HCT116 (cell line): ENCODE measurements at regions not wholly inside any gene's neighbourhood (a gene's known extent, or its start where the extent isn't known, plus 50 kb on each side); places are given as distances from the start of the nearest gene placed in this dataset.

ENCODE experiments used
- ATAC-seq: fragments of 200-7000 bp; cut with Tn5 transposase; 2 replicates; pipeline ENCODE4 v1.9.1; 2020; ENCODE audit warnings: mild to moderate bottlenecking, moderate library complexity
- BruUV-seq: library from RNA; stranded (reverse); fragments of 400-500 nt; replicated peaks from 2 replicates; lab custom pipeline; 2021; lab: Mats Ljungman, UMichigan
- CTCF ChIA-PET: fragments of 300-600 bp; sonication (Branson Sonifier 250); formaldehyde crosslinking; loops from one replicate; lab custom pipeline; 2021; ENCODE audit warnings: antibody characterized with exemption; lab: Charles Lee
- POLR2A ChIA-PET: fragments of 300-600, 350-600 bp; sonication (Branson Sonifier 250); formaldehyde crosslinking; loops from one replicate; lab custom pipeline; 2021; ENCODE audit warnings: antibody characterized with exemption; lab: Charles Lee
- RAD21 ChIA-PET, 2 experiments: fragments of 300-600 bp; sonication (Branson Sonifier 250); formaldehyde crosslinking; loops; one replicate each; lab custom pipeline; 2023; ENCODE audit warnings: low total read pairs in 2 of 2; ENCODE audit not compliant: uncharacterized antibody in 2 of 2, unreplicated experiment in 2 of 2, low non-redundant PET in 1 of 2; lab: Charles Lee
- DNase-seq: peaks from one replicate; pipeline ENCODE4 v3.0.0-alpha.2; 2010; ENCODE audit warnings: low read depth, low spot score
- H2AFZ ChIP-seq: fragments of 200-600 bp; shearing (Covaris generic), sonication (generic); 2 replicates; pipeline ENCODE4 v1.6.1; 2017; ENCODE audit warnings: low read depth, mixed run types, mixed read lengths, antibody characterized with exemption, low read length; ENCODE audit not compliant: poor library complexity, severe bottlenecking
- H3K27ac ChIP-seq: 2 replicates; pipeline ENCODE4 v1.5.1; 2012; ENCODE audit warnings: low read depth, low read length
- H3K27me3 ChIP-seq: fragments of 200-600 bp; sonication (generic); 2 replicates; pipeline ENCODE4 v1.6.1; 2016; ENCODE audit warnings: mixed run types, low read length, mixed read lengths; ENCODE audit not compliant: insufficient read depth
- H3K36me3 ChIP-seq, 2 experiments: fragments of 200-500 bp in 1 of 2; fragments of 200-600 bp in 1 of 2; sonication (Bioruptor generic) in 1 of 2; sonication (generic) in 1 of 2; 2 replicates each; pipeline versions ENCODE4 v1.5.1 to v1.6.1; 2014 to 2016; ENCODE audit warnings: low read length in 2 of 2, inconsistent platforms in 1 of 2, mixed read lengths in 1 of 2, mixed run types in 1 of 2; ENCODE audit not compliant: insufficient read depth in 2 of 2, control insufficient read depth in 1 of 2
- H3K4me1 ChIP-seq, 2 experiments: fragments of 200-600 bp in 1 of 2; sonication (generic) in 1 of 2; 2 replicates each; pipeline versions ENCODE4 v1.5.1 to v1.6.1; 2012 to 2017; ENCODE audit warnings: low read length in 2 of 2, inconsistent platforms in 1 of 2, mild to moderate bottlenecking in 1 of 2, mixed read lengths in 1 of 2, mixed run types in 1 of 2, moderate library complexity in 1 of 2; ENCODE audit not compliant: insufficient read depth in 2 of 2, control insufficient read depth in 1 of 2
- H3K4me2 ChIP-seq: fragments of 200-600 bp; sonication (generic); 2 replicates; pipeline ENCODE4 v1.6.1; 2017; ENCODE audit warnings: mixed run types, low read length, mixed read lengths
- H3K4me3 ChIP-seq, 2 experiments: fragments of 200-600 bp in 1 of 2; sonication (generic) in 1 of 2; replicated peaks in 1 of 2; 2 replicates each; pipeline ENCODE4 v1.5.1; 2011 to 2016; ENCODE audit warnings: low read length in 2 of 2, control low read depth in 1 of 2, low read depth in 1 of 2, mild to moderate bottlenecking in 1 of 2, mixed read lengths in 1 of 2, mixed run types in 1 of 2
- H3K79me2 ChIP-seq: fragments of 200-600 bp; sonication (generic); 2 replicates; pipeline ENCODE4 v1.6.1; 2017; ENCODE audit warnings: mild to moderate bottlenecking, mixed run types, low read length, moderate library complexity, mixed read lengths; ENCODE audit not compliant: insufficient read depth
- H3K9ac ChIP-seq: fragments of 200-600 bp; sonication (generic); 2 replicates; pipeline ENCODE4 v1.6.1; 2016; ENCODE audit warnings: low read length, mixed read lengths
- H3K9me2 ChIP-seq: fragments of 200-600 bp; sonication (generic), shearing (Covaris generic); 2 replicates; pipeline ENCODE4 v1.6.1; 2017; ENCODE audit warnings: mixed run types, mild to moderate bottlenecking, moderate library complexity; ENCODE audit not compliant: insufficient read depth
- H3K9me3 ChIP-seq, 2 experiments: fragments of 200-500 bp in 1 of 2; fragments of 200-600 bp in 1 of 2; sonication (Bioruptor generic) in 1 of 2; sonication (generic) in 1 of 2; 2 replicates each; pipeline ENCODE4 v1.6.1; 2014 to 2017; ENCODE audit warnings: low read length in 2 of 2, mixed read lengths in 2 of 2, inconsistent platforms in 1 of 2, low read depth in 1 of 2, mild to moderate bottlenecking in 1 of 2, mixed run types in 1 of 2, moderate library complexity in 1 of 2; ENCODE audit not compliant: control insufficient read depth in 1 of 2, insufficient read depth in 1 of 2
- H4K20me1 ChIP-seq: fragments of 200-600 bp; sonication (generic), shearing (Covaris generic); 2 replicates; pipeline ENCODE4 v1.6.1; 2017; ENCODE audit warnings: mixed run types, mild to moderate bottlenecking, moderate library complexity; ENCODE audit not compliant: insufficient read depth
- CBX3 ChIP-seq: IDR thresholded peaks from 2 replicates; pipeline ENCODE4 v1.6.1; 2012; ENCODE audit warnings: low read depth
- ELF1 ChIP-seq: IDR thresholded peaks from 2 replicates; pipeline ENCODE4 v1.6.1; 2012; ENCODE audit warnings: low read depth, borderline replicate concordance
- EZH2 ChIP-seq: fragments of 200-600 bp; sonication (generic); IDR thresholded peaks from 2 replicates; pipeline ENCODE4 v1.6.1; 2017; ENCODE audit warnings: antibody characterized with exemption, mixed run types
- EZH2phosphoT487 ChIP-seq: fragments of 200-600 bp; IDR thresholded peaks from 2 replicates; pipeline ENCODE4 v1.6.1; 2018; ENCODE audit warnings: antibody characterized with exemption, borderline replicate concordance
- FOSL1 ChIP-seq: IDR thresholded peaks from 2 replicates; pipeline ENCODE4 v1.6.1; 2012; ENCODE audit warnings: low read depth
- MAX ChIP-seq: IDR thresholded peaks from 2 replicates; pipeline ENCODE4 v1.6.1; 2012
- RAD21 ChIP-seq: IDR thresholded peaks from 2 replicates; pipeline ENCODE4 v1.6.1; 2012; ENCODE audit warnings: low read depth, mild to moderate bottlenecking
- SIN3A ChIP-seq: IDR thresholded peaks from 2 replicates; pipeline ENCODE4 v1.6.1; 2012; ENCODE audit warnings: low read depth
- SRF ChIP-seq: IDR thresholded peaks from 2 replicates; pipeline ENCODE4 v1.6.1; 2012; ENCODE audit warnings: low read depth
- TCF7L2 ChIP-seq: IDR thresholded peaks from 2 replicates; pipeline ENCODE4 v1.7.0; 2011; ENCODE audit warnings: borderline replicate concordance, inconsistent platforms; ENCODE audit not compliant: insufficient read depth, insufficient read length; ENCODE audit errors: extremely low read depth
- ZBTB33 ChIP-seq: IDR thresholded peaks from 2 replicates; pipeline ENCODE4 v1.6.1; 2011; ENCODE audit warnings: mild to moderate bottlenecking, low read length, moderate library complexity; ENCODE audit not compliant: insufficient replicate concordance; ENCODE audit errors: extremely low read depth
- ZNF274 ChIP-seq: fragments of 200-500 bp; sonication (Bioruptor generic); IDR thresholded peaks from 2 replicates; pipeline ENCODE4 v1.6.1; 2014; ENCODE audit warnings: mild to moderate bottlenecking, low read depth, low read length, inconsistent platforms
- intact Hi-C: fragments of 100-400 bp; cut with micrococcal nuclease; formaldehyde crosslinking; loops from 2 replicates; pipeline ENCODE4 v1.10.0; 2022
- TF ChIP-seq, protein P1 (sequence below): IDR thresholded peaks from 2 replicates; pipeline ENCODE4 v1.6.1; 2012; ENCODE audit warnings: low read depth
- TF ChIP-seq, protein P2 (sequence below), 3 experiments: fragments of 200-600 bp in 1 of 3; sonication (generic) in 1 of 3; IDR thresholded peaks in 2 of 3; conservative IDR thresholded peaks in 1 of 3; 2 replicates each; pipeline ENCODE4 v1.5.1; 2012 to 2017; ENCODE audit warnings: low read depth in 2 of 3, low read length in 2 of 3, antibody characterized with exemption in 1 of 3, borderline replicate concordance in 1 of 3, control low read depth in 1 of 3, mild to moderate bottlenecking in 1 of 3, mixed read lengths in 1 of 3, mixed run types in 1 of 3, moderate library complexity in 1 of 3; ENCODE audit not compliant: insufficient read depth in 1 of 3

DNA sequence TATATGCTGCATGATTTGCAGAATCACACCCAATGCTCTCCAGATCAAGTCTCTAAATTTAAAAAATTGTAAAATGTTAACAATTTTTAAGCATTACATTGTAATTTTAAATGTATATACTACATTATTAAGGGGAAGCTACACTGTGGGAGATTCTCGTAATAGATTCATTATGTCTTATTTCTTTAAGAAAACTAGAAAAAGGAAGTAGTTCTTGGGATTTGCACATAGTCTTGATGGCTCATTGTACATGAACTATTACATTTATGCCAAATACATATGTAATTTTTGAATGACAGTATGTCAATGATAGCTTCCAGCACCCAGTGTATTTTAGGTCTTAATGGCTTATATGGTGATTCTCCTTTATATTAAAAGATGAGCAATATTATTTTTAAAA lies 250.3 kb downstream of the PTPRC start:
- H3K27ac ChIP-seq: no peak overlapping the region
- BruUV-seq: no TSS peak
- ChIA-PET RAD21 (no interaction called here), POLR2A (no interaction called here), CTCF (no interaction called here)
- no peaks in the 10 kb centered on the region for H3K9me2 ChIP-seq
- H4K20me1 ChIP-seq: no peaks in the 10 kb centered on the region
- H3K27me3 ChIP-seq: no peaks in the 10 kb centered on the region
- ATAC-seq: no peak
- no peak overlapping the region for H3K4me2 ChIP-seq
- DNase-seq: no peak
- TF ChIP-seq RAD21 (no peak), ZBTB33 (no peak), EZH2 (no peak), FOSL1 (no peak), ZNF274 (no peak), MAX (no peak), ELF1 (no peak), SIN3A (no peak), EZH2phosphoT487 (no peak), TCF7L2 (no peak), CBX3 (no peak), SRF (no peak)
- TF ChIP-seq, protein P1, sequence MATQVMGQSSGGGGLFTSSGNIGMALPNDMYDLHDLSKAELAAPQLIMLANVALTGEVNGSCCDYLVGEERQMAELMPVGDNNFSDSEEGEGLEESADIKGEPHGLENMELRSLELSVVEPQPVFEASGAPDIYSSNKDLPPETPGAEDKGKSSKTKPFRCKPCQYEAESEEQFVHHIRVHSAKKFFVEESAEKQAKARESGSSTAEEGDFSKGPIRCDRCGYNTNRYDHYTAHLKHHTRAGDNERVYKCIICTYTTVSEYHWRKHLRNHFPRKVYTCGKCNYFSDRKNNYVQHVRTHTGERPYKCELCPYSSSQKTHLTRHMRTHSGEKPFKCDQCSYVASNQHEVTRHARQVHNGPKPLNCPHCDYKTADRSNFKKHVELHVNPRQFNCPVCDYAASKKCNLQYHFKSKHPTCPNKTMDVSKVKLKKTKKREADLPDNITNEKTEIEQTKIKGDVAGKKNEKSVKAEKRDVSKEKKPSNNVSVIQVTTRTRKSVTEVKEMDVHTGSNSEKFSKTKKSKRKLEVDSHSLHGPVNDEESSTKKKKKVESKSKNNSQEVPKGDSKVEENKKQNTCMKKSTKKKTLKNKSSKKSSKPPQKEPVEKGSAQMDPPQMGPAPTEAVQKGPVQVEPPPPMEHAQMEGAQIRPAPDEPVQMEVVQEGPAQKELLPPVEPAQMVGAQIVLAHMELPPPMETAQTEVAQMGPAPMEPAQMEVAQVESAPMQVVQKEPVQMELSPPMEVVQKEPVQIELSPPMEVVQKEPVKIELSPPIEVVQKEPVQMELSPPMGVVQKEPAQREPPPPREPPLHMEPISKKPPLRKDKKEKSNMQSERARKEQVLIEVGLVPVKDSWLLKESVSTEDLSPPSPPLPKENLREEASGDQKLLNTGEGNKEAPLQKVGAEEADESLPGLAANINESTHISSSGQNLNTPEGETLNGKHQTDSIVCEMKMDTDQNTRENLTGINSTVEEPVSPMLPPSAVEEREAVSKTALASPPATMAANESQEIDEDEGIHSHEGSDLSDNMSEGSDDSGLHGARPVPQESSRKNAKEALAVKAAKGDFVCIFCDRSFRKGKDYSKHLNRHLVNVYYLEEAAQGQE: no peak
- TF ChIP-seq, protein P2, sequence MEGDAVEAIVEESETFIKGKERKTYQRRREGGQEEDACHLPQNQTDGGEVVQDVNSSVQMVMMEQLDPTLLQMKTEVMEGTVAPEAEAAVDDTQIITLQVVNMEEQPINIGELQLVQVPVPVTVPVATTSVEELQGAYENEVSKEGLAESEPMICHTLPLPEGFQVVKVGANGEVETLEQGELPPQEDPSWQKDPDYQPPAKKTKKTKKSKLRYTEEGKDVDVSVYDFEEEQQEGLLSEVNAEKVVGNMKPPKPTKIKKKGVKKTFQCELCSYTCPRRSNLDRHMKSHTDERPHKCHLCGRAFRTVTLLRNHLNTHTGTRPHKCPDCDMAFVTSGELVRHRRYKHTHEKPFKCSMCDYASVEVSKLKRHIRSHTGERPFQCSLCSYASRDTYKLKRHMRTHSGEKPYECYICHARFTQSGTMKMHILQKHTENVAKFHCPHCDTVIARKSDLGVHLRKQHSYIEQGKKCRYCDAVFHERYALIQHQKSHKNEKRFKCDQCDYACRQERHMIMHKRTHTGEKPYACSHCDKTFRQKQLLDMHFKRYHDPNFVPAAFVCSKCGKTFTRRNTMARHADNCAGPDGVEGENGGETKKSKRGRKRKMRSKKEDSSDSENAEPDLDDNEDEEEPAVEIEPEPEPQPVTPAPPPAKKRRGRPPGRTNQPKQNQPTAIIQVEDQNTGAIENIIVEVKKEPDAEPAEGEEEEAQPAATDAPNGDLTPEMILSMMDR (IDR thresholded peaks at IDR 0.05 in 2 of 3, conservative IDR thresholded peaks at IDR 0.05 in 1 of 3; ENCODE audit: borderline replicate concordance in 1 of 3, insufficient read depth in 1 of 3, low read depth in 2 of 3, low read length in 2 of 3): no peak
- no peak overlapping the region for H3K4me3 ChIP-seq
- H3K36me3 ChIP-seq: no peaks in the 10 kb centered on the region
- no peak overlapping the region for H3K9ac ChIP-seq
- no peaks in the 10 kb centered on the region for H3K4me1 ChIP-seq
- H3K9me3 ChIP-seq: no peaks in the 10 kb centered on the region
- no peaks in the 10 kb centered on the region for H3K79me2 ChIP-seq
- intact Hi-C loops: no loop called here
- no peak overlapping the region for H2AFZ ChIP-seq
